Stomach (tissue), 8 donors: ENCODE measurements at regions not wholly inside any gene's neighbourhood (a gene's known extent, or its start where the extent isn't known, plus 50 kb on each side); places are given as distances from the start of the nearest gene placed in this dataset.
"Not testable (repeated sequence)": the region's sequence is repeated elsewhere in the genome, so short reads cannot be mapped to it uniquely, and the experiment has no call there.

Experiments used
- DNase-seq, 2 donors: peaks; one replicate each; pipeline versions ENCODE4 v3.0.0 to v3.0.0-alpha.2; 2013 to 2019
- H3K27ac ChIP-seq, 5 donors: fragments of 200-600 bp in 4 of 5; sonication (generic) in 4 of 5; one replicate each; pipeline ENCODE4 v1.5.1; 2013 to 2019; ENCODE audit warnings: mild to moderate bottlenecking in 1 of 5, moderate library complexity in 1 of 5
- H3K27me3 ChIP-seq, 3 donors: fragments of 200-600 bp; sonication (generic); one replicate each; pipeline ENCODE4 v1.5.1; 2017 to 2019; ENCODE audit warnings: mixed run types in 1 of 3
- H3K36me3 ChIP-seq, 4 donors: fragments of 200-600 bp; sonication (generic); 1 replicate in 3 of 4; 2 replicates in 1 of 4; pipeline ENCODE4 v1.5.1; 2016 to 2019
- H3K4me1 ChIP-seq, 4 donors: fragments of 200-600 bp; sonication (generic); one replicate each; pipeline ENCODE4 v1.5.1; 2016 to 2019
- H3K4me3 ChIP-seq, 4 donors: fragments of 200-600 bp; sonication (generic) in 3 of 4; one replicate each; pipeline ENCODE4 v1.5.1; 2016 to 2019; ENCODE audit warnings: mild to moderate bottlenecking in 1 of 4
- H3K9me3 ChIP-seq, 4 donors: fragments of 200-600 bp; sonication (generic); one replicate each; pipeline ENCODE4 v1.5.1; 2016 to 2019
- CTCF ChIP-seq, 7 experiments: fragments of 450-650 bp in 4 of 7; fragments of 200-600 bp in 3 of 7; sonication (generic) in 3 of 7; IDR thresholded peaks; one replicate each; pipeline ENCODE4 v1.5.1; 2016 to 2019; ENCODE audit warnings: antibody characterized with exemption in 7 of 7, control low read depth in 2 of 7, mild to moderate bottlenecking in 1 of 7
- EP300 ChIP-seq: sonication (generic); formaldehyde crosslinking; IDR thresholded peaks from one replicate; pipeline ENCODE4 v1.6.1; 2017; ENCODE audit warnings: antibody characterized with exemption
- POLR2A ChIP-seq, 4 donors: fragments of 450-650 bp; IDR thresholded peaks; one replicate each; pipeline ENCODE4 v1.6.1; 2016; ENCODE audit warnings: antibody characterized with exemption in 4 of 4, control low read depth in 2 of 4, mild to moderate bottlenecking in 1 of 4, moderate library complexity in 1 of 4
- POLR2AphosphoS5 ChIP-seq, 3 donors: sonication (generic); formaldehyde crosslinking; IDR thresholded peaks; one replicate each; pipeline ENCODE4 v1.6.1; 2016; ENCODE audit warnings: antibody characterized with exemption in 3 of 3
- WGBS, 5 donors: extraction: QIAGEN DNeasy Blood & Tissue Kit in 3 of 5; methylation state at CpG; one replicate each; pipeline versions ENCODE4 v1.1.5 to v1.1.7; 2013 to 2018; 5-methylcytosine and 5-hydroxymethylcytosine counted together
- intact Hi-C: fragments of 100-400 bp; cut with DNase I; formaldehyde crosslinking; loops from one replicate; pipeline ENCODE4 v1.15.1; 2023; ENCODE audit warnings: low total_unique reads
- donor health status: healthy with polysubstance abuse.
- donor health status: Bipolar disorder and iron deficiency.
- donor health status: healthy.

GRCh38 chr2:12017499-12018157 lies 271.2 kb downstream of the LPIN1 start:
- whole genome bisulfite sequencing, 5 donors: 69 to 78% (median 73%) methylated on average over 11 of the region's 11 CpGs
- Histone ChIP-seq H3K27ac (no peak overlapping the region), H3K9me3 (peaks cover 6 to 24% (median 14%) of the 10 kb centered on the region in 4 donors), H3K36me3 (no peaks in the 10 kb centered on the region), H3K4me1 (peaks cover 0 to 7% (median 0%) of the 10 kb centered on the region in 4 donors), H3K4me3 (no peak overlapping the region), H3K27me3 (no peaks in the 10 kb centered on the region)
- TF ChIP-seq POLR2AphosphoS5 (IDR thresholded peaks at IDR 0.05) (no peak), EP300 (no peak), CTCF (IDR thresholded peaks at IDR 0.05) (no peak)
- no peak for DNase-seq
- intact Hi-C loops: no loop called here

- H3K27me3 ChIP-seq, H3K4me3 ChIP-seq, H3K36me3 ChIP-seq, H3K4me1 ChIP-seq, DNase-seq, intact Hi-C loops, H3K27ac ChIP-seq: not testable (repeated sequence)
- WGBS, 5 donors: 81 to 86% (median 82%) methylated on average over 5 of the region's 5 CpGs
- peaks cover 6 to 24% (median 14%) of the 10 kb centered on the region in 4 donors for H3K9me3 ChIP-seq
Measured at GRCh38 chr2:12018726-12019125, 272.3 kb downstream of the LPIN1 start.

GRCh38 chr2:12020833-12021469 lies 274.5 kb downstream of the LPIN1 start:
- TF ChIP-seq CTCF (IDR thresholded peaks at IDR 0.05) (no peak), EP300 (no peak), POLR2AphosphoS5 (IDR thresholded peaks at IDR 0.05) (no peak), POLR2A (IDR thresholded peaks at IDR 0.05) (no peak)
- Histone ChIP-seq H3K4me3 (no peak overlapping the region), H3K27me3 (no peaks in the 10 kb centered on the region), H3K9me3 (peaks cover 6 to 24% (median 14%) of the 10 kb centered on the region in 4 donors), H3K36me3 (no peaks in the 10 kb centered on the region), H3K4me1 (peaks cover 0 to 4% (median 0%) of the 10 kb centered on the region in 4 donors), H3K27ac (no peak overlapping the region)
- 79 to 95% (median 95%) methylated on average over 3 of the region's 3 CpGs for WGBS, 5 donors
- DNase-seq: no peak
- intact Hi-C loops: no loop called here

DNA sequence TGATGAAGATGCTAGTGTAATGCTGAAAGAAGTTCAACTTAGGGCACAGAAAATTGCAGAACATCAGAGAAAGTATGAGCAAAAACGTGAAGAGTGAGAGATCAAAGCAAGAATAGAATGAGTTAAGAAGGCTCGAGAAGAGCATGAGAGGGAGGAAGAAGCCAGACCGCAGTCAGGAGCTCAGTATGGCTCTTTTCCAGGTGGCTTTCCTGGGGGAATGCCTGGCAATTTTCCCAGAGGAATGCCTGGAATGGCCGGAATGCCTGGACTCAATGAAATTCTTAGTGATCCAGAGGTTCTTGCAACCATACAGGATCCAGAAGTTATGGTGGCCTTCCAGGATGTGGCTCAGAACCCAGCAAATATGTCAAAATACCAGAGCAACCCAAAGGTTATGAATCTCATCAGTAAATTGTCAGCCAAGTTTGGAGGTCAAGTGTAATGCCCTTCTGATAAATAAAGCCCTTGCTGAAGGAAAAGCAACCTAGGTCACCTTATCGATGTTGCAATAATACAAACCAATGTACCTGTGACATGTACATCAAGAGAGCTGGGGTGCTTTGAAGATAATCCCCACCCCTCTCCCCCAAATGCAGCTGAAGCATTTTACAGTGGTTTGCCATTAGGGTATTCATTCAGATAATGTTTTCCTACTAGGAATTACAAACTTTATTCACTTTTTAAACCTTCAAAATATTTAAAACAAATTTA lies 277.9 kb downstream of the LPIN1 start:
- H3K27ac ChIP-seq, H3K4me3 ChIP-seq, H3K36me3 ChIP-seq, intact Hi-C loops, H3K27me3 ChIP-seq, H3K4me1 ChIP-seq: not testable (repeated sequence)
- peak in 1 of 2 donors; percentile 28 for DNase-seq
- peaks cover 6 to 23% (median 14%) of the 10 kb centered on the region in 4 donors for H3K9me3 ChIP-seq
- 26 to 47% (median 39%) methylated on average over 5 of the region's 5 CpGs for WGBS, 5 donors

DNA sequence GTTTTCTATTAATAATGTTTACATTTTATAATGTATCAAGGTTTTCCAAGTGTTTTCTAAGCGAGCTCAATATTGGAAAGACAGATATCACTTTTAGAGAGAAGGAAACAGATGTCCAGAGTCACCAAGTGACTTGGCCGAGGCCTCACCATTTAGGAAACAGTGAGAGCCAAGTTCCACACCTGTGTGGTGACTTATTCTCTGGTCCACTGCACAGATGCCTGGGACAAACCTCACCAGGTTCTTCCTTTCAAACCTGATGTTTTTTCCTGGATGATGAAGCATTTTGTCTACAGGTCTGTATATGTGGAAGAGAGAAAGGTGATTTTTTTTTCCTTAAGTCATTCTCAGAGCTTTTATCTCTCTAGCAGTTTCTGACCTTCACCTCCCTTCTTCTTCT lies 280.7 kb downstream of the LPIN1 start:
- H3K4me1 ChIP-seq: peaks cover 0 to 14% (median 7%) of the 10 kb centered on the region in 4 donors
- H3K36me3 ChIP-seq: no peaks in the 10 kb centered on the region
- intact Hi-C loops: no loop called here
- H3K9me3 ChIP-seq: no peaks in the 10 kb centered on the region
- no peak overlapping the region for H3K27ac ChIP-seq
- H3K4me3 ChIP-seq: no peak overlapping the region
- no peaks in the 10 kb centered on the region for H3K27me3 ChIP-seq
- no peak for DNase-seq
- WGBS, 5 donors: 53 to 76% (median 71%) methylated on average over 2 of the region's 2 CpGs
- TF ChIP-seq EP300: no peak
